ENCODE measurements at regions not wholly inside any gene's neighbourhood (a gene's known extent, or its start where the extent isn't known, plus 50 kb on each side); places are given as distances from the start of the nearest gene placed in this dataset.

GRCh38 chr2:126403039-126403628 is 252.8 kb upstream of the GYPC start:
- no peak for DNase-seq (ENCODE audit: low spot score)

DNA sequence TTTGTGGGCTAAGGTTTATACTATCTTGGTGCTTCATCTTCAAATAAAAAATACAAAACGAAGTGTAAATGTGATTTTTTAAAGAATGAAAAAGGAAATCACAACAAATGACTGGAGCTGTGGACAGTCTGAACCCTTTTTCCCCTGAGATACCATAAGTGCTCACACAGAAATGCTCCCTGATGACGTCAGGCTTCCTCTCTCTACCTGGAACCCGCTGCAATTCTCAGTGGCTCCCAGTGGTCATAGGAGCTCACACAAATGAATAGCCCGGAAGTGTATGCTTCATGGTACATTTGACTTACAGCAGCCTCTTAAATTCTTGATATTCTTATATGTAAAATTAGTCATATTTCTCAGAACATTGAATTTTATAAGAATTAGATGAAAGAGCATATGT is 249.7 kb upstream of the GYPC start:
- no peak for DNase-seq (ENCODE audit: low spot score)

- DNase-seq (ENCODE audit: low spot score), result no peak
Observed at GRCh38 chr2:126408671-126409070, 247.3 kb upstream of the GYPC start.

- no peak for DNase-seq (ENCODE audit: low spot score)
Observed at GRCh38 chr2:126409850-126410249, 246.1 kb upstream of the GYPC start.

DNA sequence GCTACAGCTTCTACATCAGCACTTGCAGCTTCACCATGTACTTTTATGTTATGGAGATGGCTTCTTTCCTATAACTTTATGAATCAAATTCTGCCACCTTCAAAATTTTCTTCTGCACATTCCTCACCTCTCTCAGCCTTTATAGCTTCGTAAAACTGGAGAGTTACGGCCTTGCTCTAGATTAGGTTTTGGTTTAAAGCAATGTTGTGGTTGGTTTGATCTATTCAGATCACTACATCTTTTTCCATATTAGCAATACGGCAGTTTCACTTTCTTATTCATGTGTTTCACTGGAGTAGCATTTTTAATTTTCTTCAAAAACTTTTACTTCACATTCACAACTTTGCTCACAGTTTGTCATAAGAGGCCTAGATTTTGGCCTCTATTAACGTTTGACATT is 242.9 kb upstream of the GYPC start:
- no peak for DNase-seq (ENCODE audit: low spot score)

- no peak for DNase-seq (ENCODE audit: low spot score)
Observed at GRCh38 chr2:126419403-126419802, 236.6 kb upstream of the GYPC start.

DNA sequence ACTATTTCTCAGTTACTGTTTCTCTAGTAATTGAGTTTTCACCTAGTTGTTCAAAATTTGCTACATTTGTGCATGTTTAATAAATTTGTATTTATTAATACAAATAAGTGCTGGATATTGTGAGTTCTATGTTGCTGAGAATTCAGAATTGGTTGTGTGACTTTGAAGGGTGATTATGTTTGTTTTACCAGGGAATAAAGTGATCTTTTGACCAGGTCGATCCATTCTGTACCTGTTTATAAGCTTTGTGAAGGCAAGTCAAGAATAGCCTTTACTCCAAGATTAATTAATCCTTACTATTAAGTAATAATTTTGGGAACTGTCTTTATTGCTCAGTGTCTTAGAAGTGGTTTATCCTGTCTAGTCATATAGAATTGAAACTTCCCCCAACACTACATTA is 230.0 kb upstream of the GYPC start:
- no peak for DNase-seq (ENCODE audit: low spot score)

- no peak for DNase-seq (ENCODE audit: low spot score)
Observed at GRCh38 chr2:126429103-126429502, 226.9 kb upstream of the GYPC start.

GRCh38 chr2:126431136-126431535 is 224.8 kb upstream of the GYPC start:
- DNase-seq (ENCODE audit: low spot score), result no peak

- DNase-seq (ENCODE audit: low spot score), result no peak
Observed at GRCh38 chr2:126436411-126436810, 219.5 kb upstream of the GYPC start.

DNA sequence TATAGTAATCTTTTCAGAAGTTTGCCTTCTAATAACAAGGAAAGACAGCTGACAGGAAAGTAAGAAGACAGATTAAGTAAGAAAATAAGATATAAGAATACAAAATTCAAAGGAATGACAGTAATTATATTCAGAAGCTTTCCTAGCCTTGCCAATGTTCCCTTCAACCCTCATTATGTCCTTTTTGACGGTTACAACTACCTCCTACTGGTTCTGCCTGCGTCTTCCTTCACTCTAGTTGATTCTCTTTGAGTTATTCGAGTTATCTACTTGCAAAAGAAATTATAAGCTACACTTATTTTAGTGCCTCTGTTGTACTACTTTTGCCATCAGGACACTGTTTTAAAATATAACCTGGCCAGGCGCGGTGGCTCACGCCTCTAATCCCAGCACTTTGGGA is 218.9 kb upstream of the GYPC start:
- no peak for DNase-seq (ENCODE audit: low spot score)

- no peak for DNase-seq (ENCODE audit: low spot score)
Observed at GRCh38 chr2:126444512-126444911, 211.4 kb upstream of the GYPC start.

GRCh38 chr2:126446106-126446695 is 209.8 kb upstream of the GYPC start:
- DNase-seq (ENCODE audit: low spot score), result no peak

- DNase-seq (ENCODE audit: low spot score), result no peak
Observed at GRCh38 chr2:126448611-126449010, 207.3 kb upstream of the GYPC start.

- DNase-seq (ENCODE audit: low spot score), result no peak
Observed at GRCh38 chr2:126449677-126450076, 206.3 kb upstream of the GYPC start.

GRCh38 chr2:126463892-126464674 is 191.9 kb upstream of the GYPC start:
- no peak for DNase-seq (ENCODE audit: low spot score)

DNA sequence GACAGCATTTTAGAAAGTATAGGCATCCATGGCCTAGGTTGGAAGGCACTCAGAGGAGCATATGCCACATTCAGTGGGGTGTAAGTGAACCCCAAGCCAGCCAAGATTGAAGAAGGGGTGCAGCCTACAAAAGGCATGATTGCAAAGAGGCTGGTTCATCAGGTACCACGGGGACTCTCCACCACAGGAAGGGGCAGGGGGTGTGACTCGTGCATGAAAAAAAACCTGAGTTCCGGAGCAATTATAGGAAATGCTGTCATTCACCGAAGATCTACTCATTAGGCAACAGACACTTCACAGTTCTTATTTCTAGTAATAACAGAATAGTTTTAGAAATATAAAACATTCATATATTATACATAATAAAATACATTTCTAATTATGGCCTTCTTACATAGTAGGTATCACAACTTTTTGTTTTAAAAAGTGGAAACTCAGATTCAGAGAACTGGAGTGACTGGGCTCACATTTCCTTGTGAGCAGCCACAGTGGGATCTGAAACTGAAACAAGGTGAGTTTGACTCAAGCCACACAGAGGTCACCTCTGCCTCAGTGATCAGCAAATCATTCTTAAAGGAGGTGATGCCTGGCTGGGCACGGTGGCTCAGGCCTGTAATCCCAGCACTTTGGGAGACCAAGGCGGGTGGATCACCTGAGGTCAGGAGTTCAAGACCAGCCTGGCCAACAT is 188.4 kb upstream of the GYPC start:
- no peak for DNase-seq (ENCODE audit: low spot score)

DNA sequence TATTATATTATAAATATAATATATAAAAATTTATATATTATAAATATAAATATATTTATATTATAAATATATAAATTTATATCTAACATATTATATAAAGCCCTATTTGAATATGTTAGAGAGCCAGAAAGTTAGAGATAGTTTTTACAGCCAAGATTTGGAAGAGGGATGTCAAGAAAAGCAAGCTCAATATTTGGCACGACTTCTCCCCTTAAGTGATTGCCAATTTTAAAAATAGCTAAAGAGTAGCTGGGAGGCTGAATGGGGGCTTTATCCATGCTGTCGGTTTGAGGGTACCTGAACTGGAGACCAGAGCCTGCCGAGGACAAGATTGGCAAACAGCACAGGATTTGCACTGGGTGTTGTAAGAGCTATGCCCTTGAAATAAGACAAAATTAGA is 180.9 kb upstream of the GYPC start:
- DNase-seq (ENCODE audit: low spot score), result no peak

DNA sequence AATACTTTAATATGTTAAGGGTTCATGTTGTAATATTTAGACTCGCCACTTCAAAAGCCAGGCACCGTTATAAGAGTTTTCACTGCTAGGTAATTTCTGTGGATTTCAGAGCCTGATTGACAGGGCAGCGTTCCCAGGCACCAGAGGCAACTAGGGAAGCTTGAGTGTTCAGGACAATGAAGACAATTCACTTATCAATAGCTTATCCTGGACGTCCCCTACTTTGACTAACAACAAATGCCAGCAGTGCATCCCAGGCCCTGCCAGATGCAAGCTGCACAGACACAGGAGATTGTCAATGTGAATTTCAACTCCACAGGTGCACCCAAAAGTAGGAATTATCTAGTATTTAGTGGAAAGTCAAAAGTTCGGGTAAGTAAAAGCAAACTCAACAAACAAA is 179.3 kb upstream of the GYPC start:
- DNase-seq (ENCODE audit: low spot score), result no peak

GRCh38 chr2:126480033-126480432 is 175.9 kb upstream of the GYPC start:
- DNase-seq (ENCODE audit: low spot score), result no peak

GRCh38 chr2:126482582-126483464 is 173.1 kb upstream of the GYPC start:
- DNase-seq (ENCODE audit: low spot score), result no peak

DNA sequence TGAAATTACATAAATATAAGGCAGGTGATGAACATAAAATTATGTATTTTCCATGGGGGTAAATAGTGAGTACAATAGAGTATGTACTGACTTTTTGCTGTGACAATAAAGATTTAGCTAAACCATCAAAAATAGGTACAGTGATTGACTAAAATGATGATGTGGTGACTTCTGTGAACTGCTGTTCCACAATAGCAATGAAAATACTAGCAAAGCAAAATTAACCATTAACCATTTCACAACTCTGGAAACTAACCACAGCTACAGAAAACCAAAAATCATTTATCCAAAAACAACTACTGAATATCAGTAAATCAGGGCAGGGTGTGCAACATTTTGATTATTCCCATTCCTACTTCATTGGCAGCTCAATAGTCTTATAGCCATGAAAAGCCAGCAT is 161.4 kb upstream of the GYPC start:
- DNase-seq (ENCODE audit: low spot score), result no peak
